BJ (cell line): ENCODE measurements at regions not wholly inside any gene's neighbourhood (a gene's known extent, or its start where the extent isn't known, plus 50 kb on each side); places are given as distances from the start of the nearest gene placed in this dataset.

Experiments
- CTCF ChIA-PET: fragments of 350-600 bp; formaldehyde crosslinking; extraction: SDS; loops from one replicate; lab custom pipeline; 2021; ENCODE audit warnings: antibody characterized with exemption, inconsistent platforms; lab: Yijun Ruan, JAX
- POLR2A ChIA-PET: fragments of 300-600 bp; sonication (Branson Sonifier 250); formaldehyde crosslinking; extraction: SDS; loops from one replicate; lab custom pipeline; 2021; ENCODE audit warnings: antibody characterized with exemption; lab: Charles Lee
- DNase-seq: peaks from one replicate; pipeline ENCODE4 v3.0.0-alpha.2; 2011; ENCODE audit warnings: low read depth
- H3K27me3 ChIP-seq: 2 replicates; pipeline ENCODE4 v1.6.0; 2011; ENCODE audit warnings: low read length; ENCODE audit not compliant: control insufficient read depth, insufficient read depth
- H3K36me3 ChIP-seq: 2 replicates; pipeline ENCODE4 v1.5.1; 2011; ENCODE audit warnings: low read length; ENCODE audit not compliant: control insufficient read depth, insufficient read depth
- H3K4me3 ChIP-seq: 2 replicates; pipeline ENCODE4 v1.5.1; 2011; ENCODE audit warnings: low read depth, mild to moderate bottlenecking, control low read depth, low read length
- TF ChIP-seq, protein P1 (sequence below): IDR thresholded peaks from 2 replicates; pipeline ENCODE4 v1.5.1; 2011; ENCODE audit warnings: low read depth, mild to moderate bottlenecking, control low read depth, inconsistent platforms, low read length, moderate library complexity; ENCODE audit not compliant: insufficient read depth

DNA sequence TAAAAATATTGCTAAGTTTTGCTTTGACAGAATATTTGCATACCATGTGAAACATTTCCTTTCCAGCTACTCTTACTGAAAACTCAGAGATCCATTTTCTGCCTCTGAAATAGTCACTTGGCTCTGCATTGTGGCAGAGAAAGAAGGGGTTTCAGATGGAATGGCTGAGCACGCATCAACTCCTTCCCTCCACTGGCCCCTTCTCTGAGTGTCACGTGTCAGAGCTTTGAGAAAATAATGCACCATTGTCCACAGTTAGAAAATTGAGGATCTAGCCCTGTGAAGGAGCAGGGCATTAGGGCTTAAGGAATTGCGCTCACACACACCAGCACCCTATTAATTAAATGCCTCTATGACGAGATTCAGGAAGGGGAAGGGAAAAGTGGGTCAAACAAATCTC is 78.8 kb upstream of the FAT4 start:
- TF ChIP-seq, protein P1, sequence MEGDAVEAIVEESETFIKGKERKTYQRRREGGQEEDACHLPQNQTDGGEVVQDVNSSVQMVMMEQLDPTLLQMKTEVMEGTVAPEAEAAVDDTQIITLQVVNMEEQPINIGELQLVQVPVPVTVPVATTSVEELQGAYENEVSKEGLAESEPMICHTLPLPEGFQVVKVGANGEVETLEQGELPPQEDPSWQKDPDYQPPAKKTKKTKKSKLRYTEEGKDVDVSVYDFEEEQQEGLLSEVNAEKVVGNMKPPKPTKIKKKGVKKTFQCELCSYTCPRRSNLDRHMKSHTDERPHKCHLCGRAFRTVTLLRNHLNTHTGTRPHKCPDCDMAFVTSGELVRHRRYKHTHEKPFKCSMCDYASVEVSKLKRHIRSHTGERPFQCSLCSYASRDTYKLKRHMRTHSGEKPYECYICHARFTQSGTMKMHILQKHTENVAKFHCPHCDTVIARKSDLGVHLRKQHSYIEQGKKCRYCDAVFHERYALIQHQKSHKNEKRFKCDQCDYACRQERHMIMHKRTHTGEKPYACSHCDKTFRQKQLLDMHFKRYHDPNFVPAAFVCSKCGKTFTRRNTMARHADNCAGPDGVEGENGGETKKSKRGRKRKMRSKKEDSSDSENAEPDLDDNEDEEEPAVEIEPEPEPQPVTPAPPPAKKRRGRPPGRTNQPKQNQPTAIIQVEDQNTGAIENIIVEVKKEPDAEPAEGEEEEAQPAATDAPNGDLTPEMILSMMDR: no peak
- POLR2A ChIA-PET: no interaction called here
- DNase-seq: no peak
- no peaks in the 10 kb centered on the region for H3K36me3 ChIP-seq
- no peaks in the 10 kb centered on the region for H3K27me3 ChIP-seq
- CTCF ChIA-PET: no interaction called here
- no peak overlapping the region for H3K4me3 ChIP-seq

DNA sequence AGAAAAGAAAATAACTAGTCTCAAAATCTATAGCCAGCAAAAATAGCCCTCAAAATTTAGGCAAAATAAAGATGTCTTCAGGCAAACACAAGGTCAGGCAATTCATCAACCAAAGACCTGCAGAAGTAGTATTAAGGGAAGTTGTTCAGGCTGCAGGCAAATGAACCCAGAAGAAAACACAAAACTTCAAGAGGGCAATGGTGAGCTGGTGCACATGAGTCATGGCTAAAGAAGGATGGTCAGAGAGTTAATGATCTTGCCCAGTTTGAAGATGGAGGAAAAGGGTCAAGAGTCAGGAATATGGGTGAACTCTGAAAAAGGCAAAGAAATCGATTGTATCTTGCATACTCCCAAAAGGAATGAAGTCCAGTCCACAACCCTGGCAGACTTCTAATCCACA is 83.1 kb upstream of the FAT4 start:
- no peaks in the 10 kb centered on the region for H3K36me3 ChIP-seq
- ChIA-PET POLR2A (no interaction called here), CTCF (interaction anchor here (0.5 to 1.0 kb wide), 2 partner anchors 31 to 281 kb away, joined by 3 read pairs; no protein-coding TSS in a partner anchor)
- H3K27me3 ChIP-seq: no peaks in the 10 kb centered on the region
- no peak overlapping the region for H3K4me3 ChIP-seq
- TF ChIP-seq, protein P1: no peak
- DNase-seq: no peak

DNA sequence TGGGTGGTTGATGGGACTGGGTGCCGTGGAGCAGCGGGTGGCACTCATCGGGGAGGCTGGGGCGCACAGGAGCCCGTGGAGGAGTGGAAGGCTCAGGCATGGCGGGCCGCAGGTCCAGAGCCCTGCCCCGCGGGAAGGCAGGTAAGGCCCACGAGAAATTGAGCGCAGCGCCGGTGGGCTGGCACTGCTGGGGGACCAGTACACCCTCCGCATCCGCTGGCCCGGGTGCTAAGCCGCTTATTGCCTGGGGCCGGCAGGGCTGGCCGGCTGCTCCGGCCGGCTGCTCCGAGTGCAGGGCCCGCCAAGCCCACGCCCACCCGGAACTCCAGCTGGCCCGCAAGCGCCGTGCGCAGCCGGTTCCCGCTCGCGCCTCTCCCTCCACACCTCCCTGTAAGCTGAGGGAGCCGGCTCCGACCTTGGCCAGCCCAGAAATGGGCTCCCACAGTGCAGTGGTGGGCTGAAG is 85.1 kb upstream of the FAT4 start:
- POLR2A ChIA-PET: no interaction called here
- TF ChIP-seq, protein P1: no peak
- no peak for DNase-seq
- H3K4me3 ChIP-seq: no peak overlapping the region
- no peaks in the 10 kb centered on the region for H3K36me3 ChIP-seq
- H3K27me3 ChIP-seq: no peaks in the 10 kb centered on the region
- CTCF ChIA-PET: interaction anchor here (1.5 kb wide), 1 partner anchor 9 kb away, joined by 4 read pairs; no protein-coding TSS in a partner anchor

DNA sequence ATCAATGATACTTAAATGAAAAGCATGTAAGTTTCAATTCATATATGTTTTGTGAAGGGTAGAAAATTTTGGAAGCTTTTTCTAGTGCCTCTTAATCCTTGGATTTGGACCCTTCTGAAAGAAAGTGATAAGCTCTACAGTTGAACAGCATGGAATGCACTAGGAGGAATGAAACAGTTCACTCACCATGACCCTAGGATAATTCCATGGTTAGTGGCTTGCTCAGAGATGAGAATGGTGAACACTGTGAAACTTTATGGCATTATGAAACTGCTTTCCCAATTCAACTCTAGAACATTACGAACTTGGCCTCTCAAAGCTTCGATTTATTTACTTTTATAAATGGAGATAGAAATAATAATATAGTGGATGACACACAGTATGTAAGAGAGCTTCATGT is 88.9 kb upstream of the FAT4 start:
- TF ChIP-seq, protein P1: no peak
- ChIA-PET CTCF (interaction anchor here (1.1 kb wide), 1 partner anchor 11 kb away, joined by 3 read pairs; no protein-coding TSS in a partner anchor), POLR2A (no interaction called here)
- H3K4me3 ChIP-seq: no peak overlapping the region
- DNase-seq: no peak
- no peaks in the 10 kb centered on the region for H3K27me3 ChIP-seq
- H3K36me3 ChIP-seq: no peaks in the 10 kb centered on the region

DNA sequence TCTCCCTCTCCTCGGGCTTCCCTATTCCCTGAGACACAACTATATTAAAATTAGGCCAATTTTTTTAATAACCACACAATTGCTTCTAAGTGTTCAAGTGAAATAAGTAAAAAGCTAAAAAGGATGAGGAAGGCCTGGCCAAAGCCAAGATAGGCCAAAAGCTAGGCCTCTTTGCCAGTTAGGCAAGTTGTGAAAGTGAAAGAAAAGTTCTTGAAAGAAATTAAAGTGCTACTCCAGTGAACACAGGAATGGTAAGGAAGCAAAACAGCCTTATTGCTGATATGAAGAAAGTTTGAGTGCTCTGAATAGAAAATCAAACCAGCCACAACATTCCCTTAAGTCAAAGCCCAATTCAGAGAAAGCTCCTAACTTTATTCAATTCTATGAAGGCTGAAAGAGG is 114.2 kb upstream of the FAT4 start:
- no peak for DNase-seq
- no peak overlapping the region for H3K4me3 ChIP-seq
- no peaks in the 10 kb centered on the region for H3K36me3 ChIP-seq
- TF ChIP-seq, protein P1: no peak
- no peaks in the 10 kb centered on the region for H3K27me3 ChIP-seq
- ChIA-PET CTCF (interaction anchor here (1.1 kb wide), 1 partner anchor 31 kb away, joined by 3 read pairs; no protein-coding TSS in a partner anchor), POLR2A (interaction anchor here (0.6 kb wide), 1 partner anchor 857 kb away, joined by 3 read pairs; no protein-coding TSS in a partner anchor)
